ENCODE measurements at regions not wholly inside any gene's neighbourhood (a gene's known extent, or its start where the extent isn't known, plus 50 kb on each side); places are given as distances from the start of the nearest gene placed in this dataset.

DNA sequence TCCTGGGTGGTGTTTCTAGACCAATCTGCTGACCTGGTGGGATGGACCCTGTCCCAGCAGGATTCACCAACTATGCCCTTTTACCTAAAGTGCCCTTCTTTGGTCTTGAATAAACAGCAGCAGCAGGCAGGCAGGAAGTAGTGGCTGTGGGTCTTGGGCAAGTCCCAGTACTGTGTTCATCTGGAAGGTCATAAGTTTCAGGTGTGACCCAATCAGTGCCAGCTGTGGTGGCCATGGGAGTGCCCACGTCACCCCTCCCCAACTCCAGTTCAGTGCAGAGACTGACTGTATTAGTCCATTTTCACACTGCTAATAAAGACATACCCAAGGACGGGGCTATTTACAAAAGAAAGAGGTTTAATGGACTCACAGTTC lies 148.3 kb upstream of the SRD5A2 start:
- Mint-ChIP-seq H3K36me3 (no peaks in the 10 kb centered on the region), H3K4me3 (no peak overlapping the region), H3K27me3 (ENCODE audit: low read depth) (no peaks in the 10 kb centered on the region), H3K4me1 (no peaks in the 10 kb centered on the region), H3K9me3 (peaks cover 49% of the 10 kb centered on the region), H3K27ac (no peak overlapping the region)
- no peak for DNase-seq (ENCODE audit: low spot score in 2 of 2, unreplicated experiment in 2 of 2)
- TF ChIP-seq CTCF (IDR thresholded peaks at IDR 0.05; ENCODE audit: unreplicated experiment) = no peak

GRCh38 chr2:31728406-31729064 lies 147.8 kb upstream of the SRD5A2 start:
- Mint-ChIP-seq H3K27me3 (ENCODE audit: low read depth) (no peaks in the 10 kb centered on the region), H3K4me1 (no peaks in the 10 kb centered on the region), H3K4me3 (no peak overlapping the region), H3K36me3 (no peaks in the 10 kb centered on the region), H3K9me3 (peaks cover 50% of the 10 kb centered on the region), H3K27ac (no peak overlapping the region)
- TF ChIP-seq CTCF (IDR thresholded peaks at IDR 0.05; ENCODE audit: unreplicated experiment) = no peak
- no peak for DNase-seq (ENCODE audit: low spot score in 2 of 2, unreplicated experiment in 2 of 2)

- Mint-ChIP-seq H3K27ac (no peak overlapping the region), H3K4me1 (no peaks in the 10 kb centered on the region), H3K9me3 (peaks cover 37% of the 10 kb centered on the region), H3K27me3 (ENCODE audit: low read depth) (no peaks in the 10 kb centered on the region), H3K4me3 (no peak overlapping the region), H3K36me3 (no peaks in the 10 kb centered on the region)
- no peak for TF ChIP-seq CTCF (IDR thresholded peaks at IDR 0.05; ENCODE audit: unreplicated experiment)
- DNase-seq (ENCODE audit: low spot score in 2 of 2, unreplicated experiment in 2 of 2) = no peak
Observed at GRCh38 chr2:31726457-31726856, 145.7 kb upstream of the SRD5A2 start.

- peaks cover 31% of the 10 kb centered on the region for H3K9me3 Mint-ChIP-seq
- no peak for DNase-seq (ENCODE audit: low spot score in 2 of 2, unreplicated experiment in 2 of 2)
- H3K27ac Mint-ChIP-seq = no peak overlapping the region
- no peaks in the 10 kb centered on the region for H3K4me1 Mint-ChIP-seq
- no peaks in the 10 kb centered on the region for H3K36me3 Mint-ChIP-seq
- H3K27me3 Mint-ChIP-seq (ENCODE audit: low read depth) = peaks cover 1% of the 10 kb centered on the region
- TF ChIP-seq CTCF (IDR thresholded peaks at IDR 0.05; ENCODE audit: unreplicated experiment) = no peak
- no peak overlapping the region for H3K4me3 Mint-ChIP-seq
Observed at GRCh38 chr2:31725444-31725843, 144.7 kb upstream of the SRD5A2 start.

DNA sequence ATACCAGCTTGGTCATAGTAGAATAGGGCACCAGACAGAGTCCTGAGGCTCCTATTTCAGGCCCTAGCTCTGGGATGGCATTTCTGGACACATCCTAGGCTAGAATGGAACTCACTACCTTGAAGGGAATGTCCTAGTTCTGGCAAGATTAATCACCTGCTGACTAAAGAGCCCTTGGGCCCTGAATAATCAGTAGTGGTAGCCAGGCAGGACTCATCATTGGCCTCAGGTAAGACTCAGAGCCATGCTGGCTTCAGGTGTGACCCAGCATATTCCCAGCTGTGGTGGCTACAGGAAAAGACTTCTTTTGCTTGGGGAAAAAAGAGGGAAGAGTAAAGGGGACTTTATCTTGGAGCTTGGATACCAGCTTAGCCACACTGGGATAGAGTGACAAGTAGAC lies 131.0 kb upstream of the SRD5A2 start:
- DNase-seq (ENCODE audit: low spot score in 2 of 2, unreplicated experiment in 2 of 2) = no peak
- Mint-ChIP-seq H3K27me3 (ENCODE audit: low read depth) (peaks cover 3% of the 10 kb centered on the region), H3K36me3 (no peaks in the 10 kb centered on the region), H3K9me3 (peaks cover 36% of the 10 kb centered on the region), H3K27ac (no peak overlapping the region), H3K4me3 (no peak overlapping the region), H3K4me1 (no peaks in the 10 kb centered on the region)
- no peak for TF ChIP-seq CTCF (IDR thresholded peaks at IDR 0.05; ENCODE audit: unreplicated experiment)

DNA sequence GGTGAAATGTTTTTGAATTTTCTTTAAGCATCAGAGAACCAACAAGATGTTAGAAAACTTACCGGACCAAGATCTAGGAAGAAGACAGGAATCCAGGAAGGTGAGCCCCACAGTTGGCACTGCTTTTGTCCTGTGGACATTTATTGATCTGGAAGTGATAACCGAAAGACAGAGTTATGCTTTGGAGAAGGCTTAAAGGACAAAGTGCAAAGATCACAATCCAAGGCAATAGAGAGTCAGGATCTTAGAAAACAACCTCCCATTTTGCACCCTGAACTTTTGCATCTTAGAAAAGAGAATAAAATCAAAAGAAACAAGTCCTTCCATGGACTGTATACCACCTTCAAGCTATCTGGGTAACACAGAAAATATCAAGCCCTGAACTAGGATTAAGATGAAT lies 129.4 kb upstream of the SRD5A2 start:
- H3K27me3 Mint-ChIP-seq (ENCODE audit: low read depth) = peaks cover 7% of the 10 kb centered on the region
- peaks cover 29% of the 10 kb centered on the region for H3K9me3 Mint-ChIP-seq

More for the DNA sequence above, 129.4 kb upstream of the SRD5A2 start:
- DNase-seq (ENCODE audit: low spot score in 2 of 2, unreplicated experiment in 2 of 2) = no peak
- Mint-ChIP-seq H3K27ac (no peak overlapping the region), H3K4me1 (no peaks in the 10 kb centered on the region), H3K36me3 (no peaks in the 10 kb centered on the region), H3K4me3 (no peak overlapping the region)
- TF ChIP-seq CTCF (IDR thresholded peaks at IDR 0.05; ENCODE audit: unreplicated experiment) = no peak

All from mesothelial cell of epicardium (in vitro differentiated cells).